ENCODE measurements at regions not wholly inside any gene's neighbourhood (a gene's known extent, or its start where the extent isn't known, plus 50 kb on each side); places are given as distances from the start of the nearest gene placed in this dataset.

GRCh38 chr7:145030754-145031153 lies 194.9 kb upstream of the TPK1 start:
- DNase-seq (ENCODE audit: insufficient read length, low spot score) (no peak), FAIRE-seq (no peak)
- TF ChIP-seq POLR2A (IDR thresholded peaks at IDR 0.05; ENCODE audit: low read depth, low read length), result no peak

GRCh38 chr7:145020454-145020853 lies 184.6 kb upstream of the TPK1 start:
- DNase-seq (ENCODE audit: insufficient read length, low spot score) (no peak), FAIRE-seq (no peak)
- TF ChIP-seq POLR2A (IDR thresholded peaks at IDR 0.05; ENCODE audit: low read depth, low read length), result no peak

DNA sequence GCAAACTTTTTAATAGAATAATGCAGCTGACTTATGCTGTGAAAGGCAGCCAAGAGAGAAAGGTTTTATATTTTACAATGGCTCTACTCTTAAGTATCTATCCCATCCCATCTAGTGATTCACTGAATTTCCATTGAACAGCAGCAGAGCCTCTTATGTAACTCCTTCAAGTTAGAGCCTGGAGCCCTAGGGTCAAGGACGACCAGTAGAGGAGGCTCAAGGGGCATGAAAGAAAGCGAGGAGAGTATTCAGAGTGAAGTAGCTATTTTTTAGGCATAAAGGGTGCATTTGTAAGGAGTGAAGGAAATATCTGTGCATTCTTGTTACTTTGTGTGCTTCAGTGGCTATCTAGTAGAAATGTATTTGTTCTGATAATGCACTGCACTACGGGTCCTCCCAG lies 180.2 kb upstream of the TPK1 start:
- FAIRE-seq (no peak), DNase-seq (ENCODE audit: insufficient read length, low spot score) (no peak)
- no peak for TF ChIP-seq POLR2A (IDR thresholded peaks at IDR 0.05; ENCODE audit: low read depth, low read length)

GRCh38 chr7:145009876-145010275 lies 174.0 kb upstream of the TPK1 start:
- FAIRE-seq (no peak), DNase-seq (ENCODE audit: insufficient read length, low spot score) (no peak)
- TF ChIP-seq POLR2A (IDR thresholded peaks at IDR 0.05; ENCODE audit: low read depth, low read length), result no peak

DNA sequence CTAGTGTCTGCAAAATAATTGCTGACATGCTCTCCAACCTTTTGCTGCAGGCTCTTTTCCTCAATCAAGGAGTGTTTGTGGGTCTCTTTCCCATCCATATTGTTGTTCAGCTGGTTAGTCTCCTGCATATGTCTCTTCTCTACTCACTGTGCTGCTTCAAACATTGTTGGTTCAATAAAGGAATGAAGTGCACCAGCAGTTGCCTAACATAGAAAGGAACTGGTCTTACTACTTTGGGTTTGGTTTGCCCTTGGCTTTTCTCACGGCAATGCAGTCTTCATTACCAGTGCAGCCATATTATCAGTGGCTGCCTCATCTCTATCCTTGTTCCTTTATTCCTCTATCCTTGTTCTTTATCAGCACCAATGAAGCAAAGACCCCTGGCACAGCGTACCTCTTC lies 169.7 kb upstream of the TPK1 start:
- no peak for FAIRE-seq
- TF ChIP-seq POLR2A (IDR thresholded peaks at IDR 0.05; ENCODE audit: low read depth, low read length), result no peak
- no peak for DNase-seq (ENCODE audit: insufficient read length, low spot score)

DNA sequence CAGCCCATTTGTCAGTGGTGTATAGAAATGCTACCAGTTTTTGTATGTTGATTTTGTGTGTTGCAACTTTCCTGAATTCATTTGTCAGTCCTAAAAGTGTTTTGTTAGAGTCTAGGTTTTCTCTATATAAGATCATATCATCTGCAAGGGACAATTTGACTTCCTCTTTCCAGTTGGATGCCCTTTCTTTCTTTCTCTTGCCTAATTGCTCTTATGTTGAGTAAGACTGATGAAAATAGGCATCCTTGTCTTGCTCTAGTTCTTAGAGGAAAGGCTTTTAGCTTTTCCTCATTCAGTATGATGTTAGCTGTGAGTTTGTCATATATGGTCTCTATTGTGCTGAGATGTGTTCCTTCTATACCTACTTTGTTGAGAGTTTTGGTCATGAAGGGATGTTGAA lies 161.7 kb upstream of the TPK1 start:
- no peak for DNase-seq (ENCODE audit: insufficient read length, low spot score)
- no peak for TF ChIP-seq POLR2A (IDR thresholded peaks at IDR 0.05; ENCODE audit: low read depth, low read length)
- FAIRE-seq, result no peak

DNA sequence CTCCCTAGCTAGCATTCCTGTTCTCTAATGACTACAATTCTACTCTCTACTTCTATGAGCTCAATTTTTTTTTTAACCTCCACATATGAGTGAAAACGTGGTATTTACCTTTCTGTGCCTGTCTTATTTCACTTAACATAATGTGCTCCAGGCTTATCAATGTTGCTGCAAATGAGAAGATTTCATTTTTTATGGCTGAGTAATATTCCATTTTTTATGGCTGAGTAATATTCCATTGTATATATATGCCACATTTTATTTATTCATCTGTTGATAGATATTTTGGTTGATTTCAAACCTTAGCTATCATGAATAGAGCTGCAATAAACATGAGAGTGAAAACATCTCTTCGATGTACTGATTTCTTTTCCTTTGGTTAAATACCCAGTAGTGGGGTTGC lies 159.6 kb upstream of the TPK1 start:
- DNase-seq (ENCODE audit: insufficient read length, low spot score), result no peak
- TF ChIP-seq POLR2A (IDR thresholded peaks at IDR 0.05; ENCODE audit: low read depth, low read length), result no peak
- FAIRE-seq, result no peak

GRCh38 chr7:144991041-144991440 lies 155.2 kb upstream of the TPK1 start:
- no peak for TF ChIP-seq POLR2A (IDR thresholded peaks at IDR 0.05; ENCODE audit: low read depth, low read length)
- DNase-seq (ENCODE audit: insufficient read length, low spot score) (no peak), FAIRE-seq (no peak)

- FAIRE-seq (no peak), DNase-seq (ENCODE audit: insufficient read length, low spot score) (no peak)
- no peak for TF ChIP-seq POLR2A (IDR thresholded peaks at IDR 0.05; ENCODE audit: low read depth, low read length)
Measured at GRCh38 chr7:144987686-144988085, 151.8 kb upstream of the TPK1 start.

DNA sequence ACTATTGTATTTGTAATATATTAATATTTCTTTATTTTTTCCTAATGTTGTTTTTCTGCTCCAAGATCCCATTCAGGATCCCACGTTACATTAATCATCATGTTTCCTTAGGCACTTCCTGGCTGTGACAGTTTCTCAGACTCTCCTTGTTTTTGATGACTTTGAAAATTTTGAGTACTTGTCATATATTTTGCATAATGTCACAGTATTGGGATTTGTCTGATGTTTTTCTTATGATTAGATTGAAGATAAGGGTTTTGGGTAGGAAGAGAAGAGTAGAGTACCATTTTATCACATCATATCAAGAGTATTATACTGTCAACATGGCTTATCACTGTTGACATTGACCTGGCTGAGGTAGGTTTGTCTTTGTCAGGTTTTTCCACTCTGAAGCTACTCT lies 146.3 kb upstream of the TPK1 start:
- FAIRE-seq (no peak), DNase-seq (ENCODE audit: insufficient read length, low spot score) (no peak)
- no peak for TF ChIP-seq POLR2A (IDR thresholded peaks at IDR 0.05; ENCODE audit: low read depth, low read length)

GRCh38 chr7:144975882-144976281 lies 140.0 kb upstream of the TPK1 start:
- TF ChIP-seq POLR2A (IDR thresholded peaks at IDR 0.05; ENCODE audit: low read depth, low read length), result no peak
- no peak for DNase-seq (ENCODE audit: insufficient read length, low spot score)
- FAIRE-seq, result no peak

- FAIRE-seq (no peak), DNase-seq (ENCODE audit: insufficient read length, low spot score) (no peak)
- no peak for TF ChIP-seq POLR2A (IDR thresholded peaks at IDR 0.05; ENCODE audit: low read depth, low read length)
Measured at GRCh38 chr7:144969787-144970186, 133.9 kb upstream of the TPK1 start.

DNA sequence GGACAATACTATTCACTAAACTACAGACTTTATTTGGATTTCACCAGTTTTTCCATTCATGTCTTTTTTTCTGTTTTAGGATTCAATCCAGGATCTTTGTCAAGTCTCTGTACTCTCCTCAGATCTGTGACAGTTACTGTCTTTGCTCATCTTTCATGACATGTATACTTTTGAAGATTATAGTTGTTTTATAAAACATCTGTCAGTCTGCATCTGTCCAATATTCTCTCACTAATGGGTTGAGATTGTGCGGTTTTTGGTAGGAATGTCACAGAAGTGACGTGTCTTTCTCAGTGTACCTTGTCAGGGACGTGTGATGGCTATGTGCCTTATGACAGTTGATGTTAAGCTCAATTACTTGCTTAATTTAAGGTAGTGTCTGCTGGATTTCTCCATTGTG lies 124.9 kb upstream of the TPK1 start:
- TF ChIP-seq POLR2A (IDR thresholded peaks at IDR 0.05; ENCODE audit: low read depth, low read length), result no peak
- no peak for DNase-seq (ENCODE audit: insufficient read length, low spot score)
- FAIRE-seq, result no peak

GRCh38 chr7:144957998-144958397 lies 122.1 kb upstream of the TPK1 start:
- no peak for DNase-seq (ENCODE audit: insufficient read length, low spot score)
- TF ChIP-seq POLR2A (IDR thresholded peaks at IDR 0.05; ENCODE audit: low read depth, low read length), result no peak
- FAIRE-seq, result no peak

DNA sequence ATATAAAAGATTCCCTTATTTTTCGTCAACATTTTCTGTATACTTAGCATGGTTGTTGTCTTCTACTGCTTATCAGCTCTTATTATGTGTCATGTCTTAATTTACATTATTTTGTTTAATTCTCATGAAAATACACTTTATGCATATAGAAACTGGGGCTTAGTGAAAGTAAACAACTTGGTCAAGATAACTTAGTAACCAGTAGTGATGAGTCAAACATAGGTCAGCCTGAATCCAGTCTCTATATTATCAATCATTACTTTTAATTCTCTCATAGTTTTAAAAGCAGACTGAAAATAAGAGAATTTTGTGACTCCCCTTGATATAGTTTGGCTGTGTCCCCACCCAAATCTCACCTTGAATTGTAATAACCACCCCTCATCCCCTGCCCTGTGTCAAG lies 119.6 kb upstream of the TPK1 start:
- no peak for TF ChIP-seq POLR2A (IDR thresholded peaks at IDR 0.05; ENCODE audit: low read depth, low read length)
- DNase-seq (ENCODE audit: insufficient read length, low spot score) (no peak), FAIRE-seq (no peak)

GRCh38 chr7:144941127-144941526 lies 105.3 kb upstream of the TPK1 start:
- DNase-seq (ENCODE audit: insufficient read length, low spot score) (no peak), FAIRE-seq (no peak)
- TF ChIP-seq POLR2A (IDR thresholded peaks at IDR 0.05; ENCODE audit: low read depth, low read length), result no peak

Data from H54 (cell line).